GM12892 (cell line): ENCODE measurements at regions not wholly inside any gene's neighbourhood (a gene's known extent, or its start where the extent isn't known, plus 50 kb on each side); places are given as distances from the start of the nearest gene placed in this dataset.

Source experiments
- POLR2A ChIP-seq: IDR thresholded peaks from 2 replicates; pipeline ENCODE4 v1.6.1; 2011; ENCODE audit warnings: low read depth, low read length, control low read depth
- POLR2AphosphoS5 ChIP-seq: IDR thresholded peaks from 2 replicates; pipeline ENCODE4 v1.6.1; 2011; ENCODE audit warnings: low read depth, low read length, control low read depth
- TAF1 ChIP-seq: IDR thresholded peaks from 2 replicates; pipeline ENCODE4 v1.6.1; 2011; ENCODE audit warnings: low read depth, mild to moderate bottlenecking, control low read depth, low read length, borderline replicate concordance

DNA sequence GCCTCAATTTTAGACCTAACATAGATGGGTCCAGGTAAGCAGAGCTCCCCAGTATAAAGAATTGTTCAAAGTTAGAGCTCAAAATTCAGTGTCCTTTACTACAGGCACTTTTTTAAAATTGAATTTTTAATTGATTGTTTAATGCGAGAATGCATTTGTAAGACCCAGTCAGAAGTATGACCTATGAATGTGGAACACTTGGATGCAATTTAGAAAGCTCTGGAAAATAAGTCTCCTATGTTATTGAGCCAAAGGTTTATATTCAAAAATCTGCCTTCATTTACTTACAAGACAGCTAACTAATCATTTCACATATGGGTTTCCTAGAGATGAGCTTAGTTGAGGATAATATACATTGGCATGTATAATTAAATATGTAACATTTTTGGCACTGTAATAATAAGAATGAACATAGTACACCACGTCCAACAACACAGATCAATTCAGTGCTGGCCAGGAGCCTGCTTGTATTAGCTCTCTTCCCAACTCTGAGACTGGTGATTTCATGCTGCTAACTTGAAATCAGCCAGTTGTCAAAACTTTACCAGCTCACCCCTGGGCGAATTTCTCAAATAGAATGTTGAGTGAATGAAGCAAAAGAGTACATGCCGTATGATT is 197.2 kb upstream of the NPY2R start:
- TF ChIP-seq POLR2A (no peak), POLR2AphosphoS5 (no peak), TAF1 (no peak)
